Effector memory CD8-positive, alpha-beta T cell (primary cell): ENCODE measurements at regions not wholly inside any gene's neighbourhood (a gene's known extent, or its start where the extent isn't known, plus 50 kb on each side); places are given as distances from the start of the nearest gene placed in this dataset.

Experiments used
- ATAC-seq: fragments of 150-1000 bp; cut with Tn5 transposase; replicated peaks from 2 replicates; pipeline ENCODE4 v1.10.0; 2021; ENCODE audit warnings: mild to moderate bottlenecking, moderate library complexity
- DNase-seq, 3 experiments: peaks; one replicate each; pipeline ENCODE4 v3.0.0; 2021
- H3K27ac Mint-ChIP-seq, 2 donors: one replicate each; pipeline ENCODE4 v1.8.0; 2022; ENCODE audit warnings: mild to moderate bottlenecking in 2 of 2, mixed read lengths in 2 of 2, moderate library complexity in 2 of 2
- H3K27me3 Mint-ChIP-seq, 2 donors: one replicate each; pipeline ENCODE4 v1.8.0; 2022; ENCODE audit warnings: mixed read lengths in 2 of 2
- H3K36me3 Mint-ChIP-seq: one replicate; pipeline ENCODE4 v1.8.0; 2022; ENCODE audit warnings: mild to moderate bottlenecking, moderate library complexity, mixed read lengths; ENCODE audit not compliant: insufficient read depth
- H3K4me1 Mint-ChIP-seq, 2 donors: one replicate each; pipeline ENCODE4 v1.8.0; 2022; ENCODE audit warnings: low read depth in 2 of 2, mixed read lengths in 2 of 2
- H3K4me3 Mint-ChIP-seq, 2 donors: one replicate each; pipeline ENCODE4 v1.8.0; 2022; ENCODE audit warnings: mild to moderate bottlenecking in 2 of 2, mixed read lengths in 2 of 2, moderate library complexity in 2 of 2
- H3K9me3 Mint-ChIP-seq, 2 donors: one replicate each; pipeline ENCODE4 v1.8.0; 2022; ENCODE audit warnings: mixed read lengths in 2 of 2

DNA sequence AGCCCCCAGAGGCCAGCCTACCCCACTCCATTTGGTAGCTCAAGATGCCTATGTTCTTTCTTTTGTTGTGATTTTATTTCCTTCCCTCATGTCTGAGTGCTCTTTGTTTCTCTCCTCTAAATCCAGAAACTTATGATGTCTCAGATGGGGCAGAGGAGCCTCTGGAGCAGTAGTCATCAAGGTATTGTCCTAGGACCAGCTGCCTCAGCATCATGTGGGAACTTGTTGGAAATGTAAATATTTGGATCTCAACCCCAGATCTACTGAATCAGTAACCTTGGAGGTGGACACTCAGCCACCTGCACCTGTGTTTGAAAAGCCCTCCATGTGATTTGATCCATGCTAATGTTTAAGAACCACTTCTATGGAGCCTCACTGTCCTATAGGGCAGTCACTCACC lies 593.1 kb upstream of the PLXNA2 start:
- Mint-ChIP-seq H3K27ac (no peak overlapping the region), H3K4me1 (no peaks in the 10 kb centered on the region), H3K9me3 (no peaks in the 10 kb centered on the region), H3K36me3 (peaks cover 1% of the 10 kb centered on the region), H3K27me3 (peaks cover 0 to 2% of the 10 kb centered on the region in 2 donors), H3K4me3 (no peak overlapping the region)
- DNase-seq (no peak), ATAC-seq (no peak)

DNA sequence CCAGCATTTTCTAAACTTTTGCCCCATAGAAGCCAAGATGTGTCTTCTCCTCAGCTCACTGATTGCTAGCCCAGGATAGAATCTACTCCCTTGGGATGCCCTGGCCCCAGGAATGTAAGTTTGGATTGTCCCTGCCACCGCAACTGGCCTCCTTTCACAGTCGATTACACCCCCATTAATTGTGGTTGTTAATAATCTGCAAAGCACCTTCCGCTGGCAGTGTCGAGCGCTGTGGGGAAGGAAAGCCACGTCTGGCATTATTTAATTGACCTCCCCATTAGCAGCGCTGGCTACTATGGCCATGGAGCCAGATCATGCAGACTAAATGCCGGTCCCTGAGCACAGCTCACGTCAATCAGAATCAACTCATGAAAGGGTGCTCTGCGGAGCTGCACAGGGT lies 597.3 kb upstream of the PLXNA2 start:
- H3K27ac Mint-ChIP-seq = no peak overlapping the region
- H3K4me3 Mint-ChIP-seq = no peak overlapping the region
- peaks cover 0 to 6% of the 10 kb centered on the region in 2 donors for H3K27me3 Mint-ChIP-seq
- peaks cover 0 to 4% of the 10 kb centered on the region in 2 donors for H3K9me3 Mint-ChIP-seq
- no peaks in the 10 kb centered on the region for H3K4me1 Mint-ChIP-seq
- no peaks in the 10 kb centered on the region for H3K36me3 Mint-ChIP-seq
- ATAC-seq = no peak
- DNase-seq = no peak

DNA sequence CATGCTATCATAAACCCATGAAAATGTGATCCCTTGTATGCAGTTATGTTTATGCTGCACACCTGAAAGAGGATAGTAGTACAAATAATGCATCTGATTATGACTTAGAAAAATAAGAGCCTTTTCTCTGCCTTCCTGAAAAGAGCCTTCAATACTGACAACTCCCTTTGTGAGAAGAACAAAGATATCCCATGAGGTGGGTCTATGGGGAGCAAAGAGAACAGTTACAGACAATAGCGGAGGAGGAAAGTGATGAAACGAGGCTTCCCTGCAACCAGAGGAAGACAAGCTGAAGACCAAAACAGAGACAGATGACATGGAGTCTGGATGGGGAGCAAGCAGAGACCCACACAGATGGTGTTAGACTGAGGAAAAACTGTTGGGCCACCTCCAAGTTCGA lies 598.3 kb upstream of the PLXNA2 start:
- H3K4me1 Mint-ChIP-seq = no peaks in the 10 kb centered on the region
- H3K36me3 Mint-ChIP-seq = no peaks in the 10 kb centered on the region
- no peak overlapping the region for H3K4me3 Mint-ChIP-seq
- peaks cover 0 to 6% of the 10 kb centered on the region in 2 donors for H3K27me3 Mint-ChIP-seq
- H3K9me3 Mint-ChIP-seq = peaks cover 0 to 4% of the 10 kb centered on the region in 2 donors
- no peak overlapping the region for H3K27ac Mint-ChIP-seq
- no peak for DNase-seq
- no peak for ATAC-seq

DNA sequence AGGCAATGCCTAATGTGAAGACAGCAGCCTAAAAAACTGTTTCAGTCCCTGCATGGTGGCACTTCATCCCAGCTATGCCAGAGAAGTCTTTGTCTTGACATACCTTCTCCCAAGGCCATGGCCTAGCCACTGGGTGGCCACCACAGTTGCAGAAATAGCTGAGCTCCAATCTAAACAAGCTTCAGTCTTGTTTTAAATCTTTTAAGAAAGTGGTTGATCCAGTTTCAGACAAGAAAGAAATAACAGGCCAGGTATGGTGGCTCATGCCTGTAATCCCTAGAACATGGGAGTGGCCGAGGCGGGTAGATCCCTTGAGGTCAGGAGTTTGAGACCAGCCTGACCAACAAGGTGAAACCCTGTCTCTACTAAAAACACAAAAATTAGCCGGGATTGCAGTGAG lies 600.0 kb upstream of the PLXNA2 start:
- Mint-ChIP-seq H3K27ac (no peak overlapping the region), H3K9me3 (peaks cover 0 to 4% of the 10 kb centered on the region in 2 donors), H3K36me3 (no peaks in the 10 kb centered on the region), H3K27me3 (peaks cover 0 to 6% of the 10 kb centered on the region in 2 donors), H3K4me1 (no peaks in the 10 kb centered on the region), H3K4me3 (no peak overlapping the region)
- DNase-seq (no peak), ATAC-seq (no peak)

DNA sequence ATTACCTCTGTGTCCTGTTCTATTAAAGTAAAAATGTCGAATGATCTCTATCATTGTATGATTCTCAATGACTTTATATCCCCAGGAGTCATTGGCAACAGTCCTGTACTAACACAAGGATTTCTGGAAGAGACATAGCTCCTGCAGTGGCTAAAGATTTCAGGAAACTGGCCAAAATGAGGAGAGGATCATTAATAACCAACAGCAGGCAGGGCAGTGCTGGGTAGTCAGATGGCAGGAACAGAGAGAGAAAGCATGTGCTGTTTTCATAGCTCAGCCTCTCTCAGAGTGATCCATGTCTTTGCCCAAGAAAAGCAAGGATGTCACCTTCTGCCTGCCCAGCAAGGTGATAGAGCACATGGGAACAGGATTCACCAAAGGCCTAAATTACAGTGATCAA lies 604.7 kb upstream of the PLXNA2 start:
- Mint-ChIP-seq H3K36me3 (no peaks in the 10 kb centered on the region), H3K9me3 (peaks cover 0 to 2% of the 10 kb centered on the region in 2 donors), H3K4me1 (no peaks in the 10 kb centered on the region)

DNA sequence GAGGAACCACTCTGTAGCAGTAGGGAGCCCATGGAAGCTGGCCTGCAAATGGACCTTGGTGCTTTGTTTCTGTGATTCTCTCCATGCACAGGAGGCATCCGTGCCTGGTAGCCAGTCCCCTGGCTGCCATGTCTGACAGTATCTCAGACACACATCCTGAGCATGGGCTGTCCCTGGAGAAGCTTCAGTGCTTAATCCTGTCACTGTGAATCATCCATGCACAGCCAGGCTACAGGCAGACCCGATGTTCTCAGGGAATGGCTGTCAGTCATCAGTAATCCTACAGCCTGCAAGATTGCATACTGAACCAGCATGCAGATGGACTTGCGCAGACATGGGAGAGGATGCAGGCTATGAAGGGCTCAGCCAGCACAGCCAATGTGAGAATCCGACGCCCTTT lies 606.3 kb upstream of the PLXNA2 start:
- no peak overlapping the region for H3K4me3 Mint-ChIP-seq
- H3K4me1 Mint-ChIP-seq = no peaks in the 10 kb centered on the region
- H3K27me3 Mint-ChIP-seq = no peaks in the 10 kb centered on the region
- H3K27ac Mint-ChIP-seq = no peak overlapping the region
- no peaks in the 10 kb centered on the region for H3K36me3 Mint-ChIP-seq
- H3K9me3 Mint-ChIP-seq = no peaks in the 10 kb centered on the region
- ATAC-seq = no peak
- DNase-seq = no peak

More for the DNA sequence above, 604.7 kb upstream of the PLXNA2 start:
- no peak for DNase-seq
- no peaks in the 10 kb centered on the region for H3K27me3 Mint-ChIP-seq
- no peak overlapping the region for H3K4me3 Mint-ChIP-seq
- no peak overlapping the region for H3K27ac Mint-ChIP-seq
- ATAC-seq = no peak

DNA sequence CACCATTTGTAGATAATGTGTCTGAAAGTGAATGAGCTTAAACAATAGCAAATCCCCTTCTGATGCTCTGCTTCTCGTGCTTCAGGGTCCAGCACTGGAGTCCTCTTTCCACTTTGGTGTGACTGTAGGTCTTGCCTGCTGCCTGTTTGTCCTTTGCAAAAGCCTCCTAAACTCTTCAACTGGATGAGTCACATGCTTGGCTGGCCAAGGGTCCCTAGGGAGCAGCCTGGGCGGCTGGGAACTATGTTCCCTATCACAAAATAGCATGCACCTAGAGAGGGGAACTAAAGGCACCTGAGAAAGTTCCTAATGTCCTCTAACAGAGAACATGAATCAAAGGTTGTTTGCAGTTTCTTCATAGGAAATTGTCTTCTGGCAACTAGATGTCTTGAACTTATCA lies 607.2 kb upstream of the PLXNA2 start:
- H3K4me3 Mint-ChIP-seq = no peak overlapping the region
- no peaks in the 10 kb centered on the region for H3K4me1 Mint-ChIP-seq
- DNase-seq (no peak), ATAC-seq (no peak)
- no peak overlapping the region for H3K27ac Mint-ChIP-seq
- H3K36me3 Mint-ChIP-seq = no peaks in the 10 kb centered on the region
- no peaks in the 10 kb centered on the region for H3K27me3 Mint-ChIP-seq
- H3K9me3 Mint-ChIP-seq = no peaks in the 10 kb centered on the region

DNA sequence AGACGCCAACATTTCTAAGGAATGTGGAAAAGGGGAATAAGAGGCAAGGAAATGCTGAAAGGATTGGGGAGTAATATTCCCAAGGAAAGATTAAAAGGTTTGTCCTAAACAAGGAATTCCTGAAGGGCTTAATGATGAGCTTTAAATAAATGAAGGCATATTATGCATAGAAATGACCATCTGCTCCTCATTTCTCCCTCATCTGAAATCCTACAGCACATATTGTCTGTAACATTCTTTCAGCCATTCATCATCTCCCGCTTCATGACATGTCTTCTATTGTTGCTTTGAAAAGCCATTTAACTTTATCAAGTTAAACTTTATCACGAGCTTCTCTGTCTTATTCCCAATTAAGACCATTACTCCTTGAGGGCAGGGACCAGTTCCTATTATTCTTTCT lies 608.7 kb upstream of the PLXNA2 start:
- Mint-ChIP-seq H3K27me3 (no peaks in the 10 kb centered on the region), H3K9me3 (no peaks in the 10 kb centered on the region), H3K36me3 (no peaks in the 10 kb centered on the region), H3K4me1 (no peaks in the 10 kb centered on the region), H3K4me3 (no peak overlapping the region), H3K27ac (no peak overlapping the region)
- ATAC-seq = no peak
- DNase-seq = no peak

DNA sequence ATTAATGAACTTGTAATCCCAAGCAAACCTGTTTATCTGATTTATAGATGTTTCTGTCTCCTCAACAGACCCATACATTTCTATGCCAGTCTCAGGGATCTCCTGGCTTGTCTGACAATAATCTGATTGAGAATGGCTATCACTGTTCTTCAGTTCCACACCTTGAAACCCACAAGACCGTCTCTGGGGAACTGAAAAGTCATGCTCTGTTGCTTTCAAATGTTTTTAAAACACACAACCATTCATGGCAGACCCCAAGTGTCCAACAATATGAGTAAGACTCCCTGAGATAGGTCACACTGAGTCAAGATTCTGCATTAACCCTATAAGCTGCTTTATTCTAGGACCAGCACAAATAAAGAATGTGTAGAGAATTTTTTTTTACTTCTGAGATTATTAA lies 611.2 kb upstream of the PLXNA2 start:
- DNase-seq = no peak
- H3K27me3 Mint-ChIP-seq = no peaks in the 10 kb centered on the region

DNA sequence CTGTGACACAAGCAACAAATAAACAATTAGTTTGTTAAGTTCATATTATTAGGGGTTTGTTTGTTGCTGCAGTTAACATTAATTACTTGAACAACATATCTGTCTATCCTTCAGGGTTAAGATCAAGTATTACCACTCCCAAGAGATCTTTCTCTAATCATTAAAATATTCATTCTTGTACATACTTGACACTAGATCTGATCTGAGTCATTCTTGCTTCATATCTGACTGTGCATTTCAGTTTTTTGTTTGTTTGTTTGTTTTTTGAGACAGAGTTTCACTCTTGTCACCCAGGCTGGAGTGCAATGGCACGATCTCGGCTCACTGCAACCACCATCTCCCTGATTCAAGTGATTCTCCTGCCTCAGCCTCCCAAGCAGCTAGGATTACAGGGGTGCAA lies 613.3 kb upstream of the PLXNA2 start:
- Mint-ChIP-seq H3K36me3 (no peaks in the 10 kb centered on the region), H3K4me3 (no peak overlapping the region), H3K27me3 (no peaks in the 10 kb centered on the region), H3K27ac (no peak overlapping the region), H3K4me1 (no peaks in the 10 kb centered on the region), H3K9me3 (peaks cover 2 to 7% of the 10 kb centered on the region in 2 donors)
- ATAC-seq (no peak), DNase-seq (no peak)

More for the DNA sequence above, 611.2 kb upstream of the PLXNA2 start:
- no peak for ATAC-seq
- H3K4me3 Mint-ChIP-seq = no peak overlapping the region
- peaks cover 2 to 7% of the 10 kb centered on the region in 2 donors for H3K9me3 Mint-ChIP-seq
- H3K36me3 Mint-ChIP-seq = no peaks in the 10 kb centered on the region
- no peaks in the 10 kb centered on the region for H3K4me1 Mint-ChIP-seq
- H3K27ac Mint-ChIP-seq = no peak overlapping the region

DNA sequence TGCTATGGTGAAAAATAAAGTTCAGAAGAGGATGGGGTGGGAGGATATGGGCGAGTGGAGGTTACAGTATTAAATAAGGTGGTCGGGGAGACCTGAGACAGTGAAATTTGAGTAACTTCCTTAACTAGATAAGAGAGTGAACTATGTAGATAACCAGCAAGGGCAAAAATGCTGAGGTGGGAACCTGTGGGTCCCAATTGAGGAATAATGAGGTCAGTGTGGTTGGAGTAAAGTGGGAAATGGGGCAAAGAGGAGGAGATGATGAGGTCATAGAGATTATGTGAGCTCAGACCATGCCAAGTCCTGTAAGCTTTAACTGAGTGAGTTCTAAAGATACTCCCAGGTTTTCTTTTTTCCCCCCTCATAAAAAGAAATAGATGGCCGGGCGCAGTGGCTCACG lies 614.6 kb upstream of the PLXNA2 start:
- no peaks in the 10 kb centered on the region for H3K4me1 Mint-ChIP-seq

DNA sequence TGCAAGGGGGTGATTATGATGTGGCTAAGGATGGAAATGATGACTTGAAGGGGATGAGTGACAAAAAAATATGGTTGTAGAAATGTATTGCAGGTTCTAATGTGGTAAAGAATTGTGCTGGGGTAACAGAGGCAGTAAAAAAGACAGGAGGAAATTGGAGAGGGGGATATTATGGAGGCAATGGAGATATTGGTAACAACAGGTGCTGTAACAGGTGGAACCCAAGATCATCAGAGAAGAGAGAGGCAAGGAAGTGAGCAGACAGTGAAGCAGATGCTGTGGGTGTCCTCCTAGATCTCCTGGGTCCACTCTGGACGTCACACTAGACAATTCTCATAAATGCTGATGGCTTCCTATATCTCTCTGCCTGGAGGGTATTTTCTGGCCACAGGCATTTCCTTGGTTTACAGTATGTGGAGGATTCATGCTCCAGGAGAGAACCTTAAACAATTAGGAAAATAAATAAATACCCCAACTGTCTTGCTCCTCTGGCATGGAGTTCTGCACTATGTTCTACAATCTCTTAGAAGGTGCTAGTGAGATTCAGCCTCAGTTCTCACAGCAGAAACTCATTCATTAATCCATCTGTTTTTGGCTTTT lies 620.3 kb upstream of the PLXNA2 start:
- Mint-ChIP-seq H3K9me3 (no peaks in the 10 kb centered on the region), H3K27me3 (no peaks in the 10 kb centered on the region), H3K27ac (no peak overlapping the region), H3K36me3 (peaks cover 3% of the 10 kb centered on the region), H3K4me1 (no peaks in the 10 kb centered on the region), H3K4me3 (no peak overlapping the region)
- DNase-seq = no peak
- no peak for ATAC-seq

More for the DNA sequence above, 614.6 kb upstream of the PLXNA2 start:
- Mint-ChIP-seq H3K4me3 (no peak overlapping the region), H3K27ac (no peak overlapping the region), H3K27me3 (no peaks in the 10 kb centered on the region), H3K36me3 (no peaks in the 10 kb centered on the region), H3K9me3 (peaks cover 2 to 7% of the 10 kb centered on the region in 2 donors)
- no peak for ATAC-seq
- no peak for DNase-seq

DNA sequence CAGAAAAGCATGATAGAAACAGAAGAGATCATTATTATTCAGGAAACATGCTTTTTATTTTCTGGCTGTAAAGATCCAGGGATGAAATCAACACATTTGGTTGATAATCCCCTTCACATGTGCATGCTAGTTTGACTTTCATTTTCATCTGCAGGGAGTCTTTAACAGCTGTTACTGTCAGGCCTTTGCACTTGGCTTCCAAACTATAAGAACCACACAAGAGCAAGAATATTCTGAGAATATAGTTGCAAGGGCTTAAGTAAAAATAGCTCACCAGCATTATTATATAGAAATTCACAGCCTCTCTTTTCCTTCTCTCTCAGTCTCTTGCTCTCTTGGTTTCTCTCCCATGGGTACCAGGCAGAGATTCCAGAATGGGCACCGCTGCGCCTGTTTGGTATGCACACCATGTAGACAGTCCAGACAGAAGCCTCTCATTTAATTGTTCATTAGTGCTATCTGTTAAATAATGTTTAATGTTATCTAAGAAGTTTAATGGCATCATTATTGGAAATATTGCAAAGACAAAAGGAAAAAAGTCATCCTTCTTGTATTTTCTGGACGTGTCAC lies 622.3 kb upstream of the PLXNA2 start:
- Mint-ChIP-seq H3K36me3 (peaks cover 3% of the 10 kb centered on the region), H3K27me3 (no peaks in the 10 kb centered on the region), H3K9me3 (no peaks in the 10 kb centered on the region), H3K4me1 (no peaks in the 10 kb centered on the region), H3K27ac (no peak overlapping the region), H3K4me3 (no peak overlapping the region)
- ATAC-seq = no peak
- no peak for DNase-seq

DNA sequence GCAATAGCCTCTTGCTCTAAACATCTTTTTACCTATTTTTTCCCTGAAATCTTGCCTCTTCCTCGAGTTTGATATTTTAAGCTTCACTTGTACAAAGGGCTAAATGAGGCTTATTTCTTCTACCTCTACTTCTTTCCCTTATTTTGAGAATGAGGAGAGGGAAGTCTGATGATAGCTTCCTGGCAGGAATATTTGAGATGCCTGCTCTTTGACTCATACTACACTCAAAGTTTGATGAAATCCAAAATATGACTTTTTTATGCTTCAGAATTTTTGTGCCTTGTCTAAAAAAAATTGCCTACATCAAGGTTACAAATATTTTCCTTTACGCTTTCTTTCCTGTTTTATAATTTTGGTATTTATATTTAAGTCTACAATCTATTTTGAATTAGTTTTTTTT lies 624.4 kb upstream of the PLXNA2 start:
- no peak for DNase-seq
- ATAC-seq = no peak
- Mint-ChIP-seq H3K27me3 (peaks cover 0 to under 1% of the 10 kb centered on the region in 2 donors), H3K27ac (no peak overlapping the region), H3K4me3 (no peak overlapping the region), H3K4me1 (no peaks in the 10 kb centered on the region), H3K9me3 (no peaks in the 10 kb centered on the region), H3K36me3 (peaks cover 3% of the 10 kb centered on the region)
